Keratinocyte (primary cell): ENCODE measurements at regions not wholly inside any gene's neighbourhood (a gene's known extent, or its start where the extent isn't known, plus 50 kb on each side); places are given as distances from the start of the nearest gene placed in this dataset.

Source experiments
- EZH2 ChIP-seq: IDR thresholded peaks from one replicate; pipeline ENCODE4 v1.6.1; 2012; ENCODE audit warnings: inconsistent platforms, mild to moderate bottlenecking, low read length, moderate library complexity
- TF ChIP-seq, protein P1 (sequence below), 3 experiments: IDR thresholded peaks in 1 of 3; conservative IDR thresholded peaks in 1 of 3; optimal IDR thresholded peaks in 1 of 3; 2 replicates in 2 of 3; 3 replicates in 1 of 3; pipeline versions ENCODE3 to v1.5.1; 2011; ENCODE audit warnings: low read length in 3 of 3, mild to moderate bottlenecking in 3 of 3, moderate library complexity in 2 of 3, control low read depth in 1 of 3, inconsistent platforms in 1 of 3; ENCODE audit not compliant: insufficient read depth in 2 of 3; ENCODE audit errors: extremely low read depth in 1 of 3

DNA sequence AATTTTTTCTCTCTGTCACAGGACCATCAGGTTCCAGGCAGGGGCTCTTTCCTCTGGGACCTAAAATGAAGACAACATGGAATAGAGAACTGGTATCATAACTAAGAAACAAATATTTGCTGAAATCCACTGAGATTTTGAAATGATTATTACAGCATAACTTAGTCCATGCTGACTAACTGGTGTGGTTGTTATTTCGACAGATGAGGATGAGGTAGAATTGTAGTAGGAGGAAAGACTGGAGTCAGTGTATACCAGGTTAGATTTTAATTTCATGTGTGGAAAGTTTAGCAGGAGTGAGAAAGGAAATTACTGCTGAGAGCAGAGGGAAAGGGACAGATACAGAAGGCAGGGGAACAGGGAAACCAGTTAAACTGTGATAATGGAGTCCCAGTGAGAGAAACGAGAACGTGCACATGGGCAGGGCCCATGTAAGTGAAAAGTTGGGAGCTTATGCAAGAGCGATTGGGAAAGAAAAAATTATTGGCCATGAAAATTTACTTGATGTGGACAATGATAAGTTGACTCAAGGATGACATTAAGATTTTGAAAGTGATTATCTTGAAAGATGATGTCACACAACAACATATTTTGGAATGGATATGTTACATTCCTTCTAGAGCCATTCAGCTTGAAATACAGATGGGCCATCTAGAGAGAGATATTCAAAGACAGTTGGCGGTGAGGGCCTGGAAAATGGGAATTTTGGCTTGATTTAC, 98.7 kb upstream of the DDIT4L start:
- TF ChIP-seq, protein P1, sequence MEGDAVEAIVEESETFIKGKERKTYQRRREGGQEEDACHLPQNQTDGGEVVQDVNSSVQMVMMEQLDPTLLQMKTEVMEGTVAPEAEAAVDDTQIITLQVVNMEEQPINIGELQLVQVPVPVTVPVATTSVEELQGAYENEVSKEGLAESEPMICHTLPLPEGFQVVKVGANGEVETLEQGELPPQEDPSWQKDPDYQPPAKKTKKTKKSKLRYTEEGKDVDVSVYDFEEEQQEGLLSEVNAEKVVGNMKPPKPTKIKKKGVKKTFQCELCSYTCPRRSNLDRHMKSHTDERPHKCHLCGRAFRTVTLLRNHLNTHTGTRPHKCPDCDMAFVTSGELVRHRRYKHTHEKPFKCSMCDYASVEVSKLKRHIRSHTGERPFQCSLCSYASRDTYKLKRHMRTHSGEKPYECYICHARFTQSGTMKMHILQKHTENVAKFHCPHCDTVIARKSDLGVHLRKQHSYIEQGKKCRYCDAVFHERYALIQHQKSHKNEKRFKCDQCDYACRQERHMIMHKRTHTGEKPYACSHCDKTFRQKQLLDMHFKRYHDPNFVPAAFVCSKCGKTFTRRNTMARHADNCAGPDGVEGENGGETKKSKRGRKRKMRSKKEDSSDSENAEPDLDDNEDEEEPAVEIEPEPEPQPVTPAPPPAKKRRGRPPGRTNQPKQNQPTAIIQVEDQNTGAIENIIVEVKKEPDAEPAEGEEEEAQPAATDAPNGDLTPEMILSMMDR (optimal IDR thresholded peaks at IDR 0.05 in 1 of 3, IDR thresholded peaks at IDR 0.05 in 1 of 3, conservative IDR thresholded peaks at IDR 0.05 in 1 of 3; ENCODE audit: extremely low read depth in 1 of 3, insufficient read depth in 2 of 3, low read length in 3 of 3), result no peak
- no peak for TF ChIP-seq EZH2
